OCI-LY3 (cell line): ENCODE measurements at regions not wholly inside any gene's neighbourhood (a gene's known extent, or its start where the extent isn't known, plus 50 kb on each side); places are given as distances from the start of the nearest gene placed in this dataset.

Source experiments
- H2AFZ ChIP-seq: fragments of 200-600, 300-600 bp; shearing (Covaris generic); 2 replicates; pipeline ENCODE4 v1.6.0; 2014; ENCODE audit warnings: antibody characterized with exemption, low read depth, low read length
- H3K27ac ChIP-seq: fragments of 200-600, 300-600 bp; sonication (generic); 2 replicates; pipeline ENCODE4 v1.5.1; 2014; ENCODE audit warnings: mild to moderate bottlenecking, low read length, moderate library complexity, mixed read lengths
- H3K27me3 ChIP-seq: fragments of 200-600, 300-600 bp; sonication (generic); 2 replicates; pipeline ENCODE4 v1.6.1; 2014; ENCODE audit warnings: low read depth, low read length, mixed read lengths
- H3K36me3 ChIP-seq: fragments of 200-600, 300-600 bp; sonication (generic); replicated peaks from 2 replicates; pipeline ENCODE3; 2014; ENCODE audit warnings: low read depth, low read length, mixed read lengths
- H3K4me1 ChIP-seq: fragments of 300-600, 200-600 bp; sonication (generic); 2 replicates; pipeline ENCODE4 v1.6.1; 2014; ENCODE audit warnings: low read length, mixed read lengths
- H3K4me2 ChIP-seq: fragments of 200-600, 300-600 bp; sonication (generic); 2 replicates; pipeline ENCODE4 v1.6.1; 2014; ENCODE audit warnings: low read length, mixed read lengths
- H3K4me3 ChIP-seq: fragments of 300-600, 200-600 bp; sonication (generic); 2 replicates; pipeline ENCODE4 v1.5.1; 2014; ENCODE audit warnings: antibody characterized with exemption, mild to moderate bottlenecking, low read length, moderate library complexity
- H3K79me2 ChIP-seq: fragments of 300-600, 200-600 bp; shearing (Covaris generic); 2 replicates; pipeline ENCODE4 v1.6.1; 2014; ENCODE audit warnings: mild to moderate bottlenecking, low read length, mixed read lengths
- H3K9ac ChIP-seq: fragments of 300-600, 200-600 bp; shearing (Covaris generic); 2 replicates; pipeline ENCODE4 v1.6.0; 2014; ENCODE audit warnings: mild to moderate bottlenecking, low read length, moderate library complexity
- H3K9me3 ChIP-seq: fragments of 200-600, 300-600 bp; shearing (Covaris generic); 2 replicates; pipeline ENCODE4 v1.6.1; 2014; ENCODE audit warnings: low read length, mixed read lengths; ENCODE audit not compliant: insufficient read depth
- H4K20me1 ChIP-seq: fragments of 200-600, 300-600 bp; sonication (generic); 2 replicates; pipeline ENCODE4 v1.6.1; 2016; ENCODE audit warnings: low read length, mixed read lengths; ENCODE audit not compliant: insufficient read depth
- CTCF ChIP-seq: fragments of 200-600, 300-600 bp; sonication (generic); IDR thresholded peaks from 2 replicates; pipeline ENCODE4 v1.5.1; 2014; ENCODE audit warnings: antibody characterized with exemption, low read length, low read depth
- EZH2phosphoT487 ChIP-seq: fragments of 200-600 bp; shearing (Covaris generic); IDR thresholded peaks from 2 replicates; pipeline ENCODE4 v1.6.1; 2018; ENCODE audit warnings: antibody characterized with exemption, mixed run types, low read depth

GRCh38 chr2:239662413-239663120, 261.7 kb upstream of the HDAC4 start:
- H3K36me3 ChIP-seq, result no peaks in the 10 kb centered on the region
- H4K20me1 ChIP-seq, result no peaks in the 10 kb centered on the region
- H2AFZ ChIP-seq, result no peak overlapping the region
- H3K4me3 ChIP-seq, result no peak overlapping the region
- no peak overlapping the region for H3K9ac ChIP-seq
- H3K27me3 ChIP-seq, result no peaks in the 10 kb centered on the region
- TF ChIP-seq EZH2phosphoT487 (no peak), CTCF (no peak)
- no peak overlapping the region for H3K4me2 ChIP-seq
- no peaks in the 10 kb centered on the region for H3K9me3 ChIP-seq
- no peaks in the 10 kb centered on the region for H3K79me2 ChIP-seq
- H3K27ac ChIP-seq, result no peak overlapping the region
- no peaks in the 10 kb centered on the region for H3K4me1 ChIP-seq

GRCh38 chr2:239661334-239662312, 260.8 kb upstream of the HDAC4 start:
- Histone ChIP-seq H3K9ac (no peak overlapping the region), H3K36me3 (no peaks in the 10 kb centered on the region), H3K4me3 (no peak overlapping the region), H3K4me2 (no peak overlapping the region), H3K79me2 (no peaks in the 10 kb centered on the region), H3K27me3 (no peaks in the 10 kb centered on the region), H4K20me1 (no peaks in the 10 kb centered on the region), H3K9me3 (no peaks in the 10 kb centered on the region), H3K27ac (no peak overlapping the region), H2AFZ (no peak overlapping the region), H3K4me1 (no peaks in the 10 kb centered on the region)
- TF ChIP-seq EZH2phosphoT487 (no peak), CTCF (no peak)

GRCh38 chr2:239660390-239661230, 259.8 kb upstream of the HDAC4 start:
- H3K9ac ChIP-seq, result no peak overlapping the region
- no peaks in the 10 kb centered on the region for H4K20me1 ChIP-seq
- H3K27ac ChIP-seq, result no peak overlapping the region
- H3K4me3 ChIP-seq, result no peak overlapping the region
- no peaks in the 10 kb centered on the region for H3K36me3 ChIP-seq
- no peak overlapping the region for H3K4me2 ChIP-seq
- TF ChIP-seq CTCF, result no peak
- no peak for TF ChIP-seq EZH2phosphoT487
- no peak overlapping the region for H2AFZ ChIP-seq
- no peaks in the 10 kb centered on the region for H3K79me2 ChIP-seq
- H3K27me3 ChIP-seq, result no peaks in the 10 kb centered on the region
- H3K4me1 ChIP-seq, result no peaks in the 10 kb centered on the region
- H3K9me3 ChIP-seq, result no peaks in the 10 kb centered on the region
